ENCODE measurements at regions not wholly inside any gene's neighbourhood (a gene's known extent, or its start where the extent isn't known, plus 50 kb on each side); places are given as distances from the start of the nearest gene placed in this dataset.

DNA sequence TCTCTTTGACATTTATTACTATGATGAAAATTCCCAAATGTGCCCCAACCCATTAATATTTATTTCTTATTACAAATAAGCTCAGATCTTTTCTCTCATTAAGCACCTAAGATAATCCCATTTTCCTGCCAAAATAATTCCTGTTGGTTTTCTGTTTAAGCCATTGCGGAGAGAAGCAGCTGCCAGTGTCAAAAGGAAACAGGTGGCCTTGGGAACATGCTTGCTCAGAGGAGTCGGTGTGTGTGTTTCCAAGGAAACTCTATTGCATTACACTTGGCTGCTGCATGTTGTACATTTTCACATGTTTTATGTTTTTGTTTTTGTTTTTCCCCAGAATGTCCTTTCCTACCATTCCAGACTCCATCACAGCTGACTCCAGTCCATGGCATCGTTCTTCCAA lies 56.4 kb downstream of the CD24 start:
- no peak for DNase-seq (ENCODE audit: low spot score)

DNA sequence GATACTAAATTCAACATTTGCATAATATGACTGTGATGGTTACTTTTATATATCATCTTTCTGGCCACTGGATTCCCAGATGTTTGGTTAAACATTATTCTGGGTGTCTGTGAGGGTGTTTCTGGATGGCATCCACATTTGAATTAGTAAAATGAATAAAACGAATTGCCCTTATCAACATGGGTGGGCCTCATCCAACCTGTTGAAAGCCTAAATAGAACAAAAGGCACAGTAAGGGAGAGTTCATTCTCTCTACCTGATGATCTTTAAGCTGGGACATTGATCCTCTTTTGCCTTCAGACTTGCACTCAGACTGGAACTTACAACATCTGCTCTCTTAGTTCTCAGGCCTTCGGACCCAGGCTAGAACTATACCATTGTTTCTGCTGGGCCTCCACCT lies 57.6 kb downstream of the CD24 start:
- no peak for DNase-seq (ENCODE audit: low spot score)

DNA sequence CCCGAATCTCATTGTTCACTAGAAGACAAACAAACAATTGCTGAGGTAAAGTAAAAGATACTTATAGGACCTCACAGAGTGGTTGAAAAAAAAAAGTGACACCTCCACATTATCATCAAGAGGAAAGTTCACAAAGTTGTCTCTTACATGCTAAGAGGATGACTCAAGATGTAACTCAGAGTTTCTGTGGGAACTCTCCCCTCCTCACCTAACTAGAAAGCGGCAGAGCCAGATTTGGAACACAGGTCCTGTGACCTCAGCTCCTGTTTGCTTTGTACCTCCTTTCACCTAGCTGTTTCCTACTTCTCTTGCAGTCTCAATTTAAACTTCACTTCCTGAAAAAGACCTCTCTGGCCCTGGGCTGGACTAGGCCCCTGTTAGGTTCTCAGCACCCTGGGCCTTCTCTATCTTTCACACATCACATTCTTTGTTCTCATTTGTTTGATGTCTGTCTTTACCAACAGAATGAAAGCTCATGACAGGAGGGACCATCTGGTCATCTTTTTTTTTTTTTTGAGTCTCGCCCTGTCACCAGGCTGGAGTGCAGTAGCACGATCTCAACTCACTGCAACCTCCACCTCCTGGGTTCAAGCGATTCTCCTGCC lies 60.8 kb downstream of the CD24 start:
- DNase-seq (ENCODE audit: low spot score), result peak; percentile 53

DNA sequence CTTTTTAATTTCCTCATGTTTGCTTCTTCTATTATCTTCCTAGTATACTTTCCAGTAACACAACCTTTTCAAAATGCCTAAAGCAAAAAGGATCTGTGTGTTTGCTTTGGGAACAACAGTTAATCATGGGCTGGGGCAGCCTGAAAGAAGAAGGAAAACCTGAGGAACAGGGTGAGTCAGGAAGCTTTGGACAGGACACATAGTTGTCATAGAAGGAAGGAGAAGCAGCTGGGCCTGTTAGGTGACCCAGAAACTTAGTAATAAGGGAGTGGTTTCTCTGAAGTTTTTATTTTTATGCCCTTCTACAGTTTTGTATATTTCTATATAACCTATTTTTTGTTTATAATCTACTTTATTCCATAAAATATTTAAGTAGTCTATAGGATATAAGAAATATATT lies 61.4 kb downstream of the CD24 start:
- DNase-seq (ENCODE audit: low spot score), result peak; percentile 84

DNA sequence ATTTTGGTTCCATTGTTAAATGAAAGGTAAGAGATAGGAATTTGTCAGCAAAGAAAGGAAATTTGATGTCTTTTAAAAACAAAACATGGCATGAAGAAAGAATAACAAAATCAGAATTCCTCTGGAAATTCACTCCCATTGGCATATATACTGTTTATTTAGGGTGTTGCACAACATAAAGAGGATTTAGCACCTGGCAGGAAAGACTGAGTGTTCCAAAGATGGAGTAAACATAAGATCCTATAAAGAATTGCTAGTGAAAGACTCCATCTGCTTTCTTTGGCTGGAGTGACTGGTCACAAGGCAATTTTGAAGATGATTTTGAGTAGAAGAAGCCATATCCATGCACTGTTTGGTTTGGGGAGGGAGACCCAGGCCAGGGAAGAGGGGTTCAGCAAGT lies 62.4 kb downstream of the CD24 start:
- DNase-seq (ENCODE audit: low spot score), result no peak

GRCh38 chr6:106910999-106911949 lies 63.3 kb downstream of the CD24 start:
- peak; percentile 46 for DNase-seq (ENCODE audit: low spot score)

- DNase-seq (ENCODE audit: low spot score), result peak; percentile 81
Measured at GRCh38 chr6:106908386-106908840, 66.1 kb downstream of the CD24 start.

GRCh38 chr6:106907754-106908153 lies 66.8 kb downstream of the CD24 start:
- no peak for DNase-seq (ENCODE audit: low spot score)

DNA sequence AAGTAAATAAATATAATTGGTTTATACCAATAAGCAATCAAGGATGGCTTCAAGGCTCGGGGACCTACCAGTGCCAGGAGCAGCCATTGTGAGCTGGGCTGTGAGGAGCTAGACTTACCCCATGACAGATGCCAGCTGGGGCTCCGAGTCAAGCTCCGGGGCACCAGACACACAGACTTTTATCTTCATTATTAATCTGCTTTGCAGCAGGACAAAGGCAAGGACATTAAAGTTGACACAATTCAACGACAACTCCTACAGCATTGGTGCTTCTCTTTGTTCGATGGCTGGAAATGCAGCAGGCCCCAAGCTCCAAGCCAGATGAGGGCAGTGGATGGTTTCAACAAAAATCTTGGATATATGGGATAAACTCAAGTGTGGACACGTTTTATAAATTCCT lies 68.3 kb downstream of the CD24 start:
- no peak for DNase-seq (ENCODE audit: low spot score)

GRCh38 chr6:106903299-106903698 lies 71.2 kb downstream of the CD24 start:
- no peak for DNase-seq (ENCODE audit: low spot score)

DNA sequence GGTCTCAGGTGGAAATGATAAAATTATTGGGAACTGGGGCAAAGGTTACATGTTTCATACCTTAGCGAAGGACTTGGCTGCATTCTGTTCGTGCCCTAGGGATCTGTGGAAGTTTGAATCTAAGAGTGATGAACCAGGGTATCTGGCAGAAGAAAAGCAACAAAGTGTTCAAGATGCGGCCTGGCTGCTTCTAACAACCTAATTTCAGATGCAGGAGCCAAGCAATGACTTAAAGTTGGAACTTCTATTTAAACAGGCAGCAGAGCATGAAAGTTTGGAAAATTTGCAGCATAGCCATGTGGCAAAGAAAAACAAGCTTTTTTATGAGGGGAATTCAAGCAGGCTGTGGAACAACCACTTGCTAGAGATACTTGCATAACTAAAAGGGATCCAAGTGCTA lies 73.5 kb downstream of the CD24 start:
- no peak for DNase-seq (ENCODE audit: low spot score)

DNA sequence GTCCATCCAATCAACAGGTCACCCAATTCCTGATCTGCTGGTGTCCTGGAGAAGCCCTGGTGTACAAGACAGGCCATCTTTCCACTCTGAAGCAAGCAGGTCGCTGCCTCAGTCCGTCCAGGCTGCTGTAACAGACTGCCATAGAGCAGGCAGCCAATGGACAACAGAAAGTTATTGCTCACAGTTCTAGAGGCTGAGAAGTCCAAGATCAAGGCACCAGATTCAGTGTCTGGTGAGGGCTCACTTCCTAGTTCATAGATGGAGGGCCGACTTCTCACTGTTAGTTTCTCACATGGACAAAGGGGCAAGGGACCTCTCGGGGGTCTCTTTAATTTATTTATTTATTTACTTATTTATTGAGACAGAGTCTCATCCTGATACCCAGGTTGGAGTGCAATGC lies 74.8 kb downstream of the CD24 start:
- no peak for DNase-seq (ENCODE audit: low spot score)

DNA sequence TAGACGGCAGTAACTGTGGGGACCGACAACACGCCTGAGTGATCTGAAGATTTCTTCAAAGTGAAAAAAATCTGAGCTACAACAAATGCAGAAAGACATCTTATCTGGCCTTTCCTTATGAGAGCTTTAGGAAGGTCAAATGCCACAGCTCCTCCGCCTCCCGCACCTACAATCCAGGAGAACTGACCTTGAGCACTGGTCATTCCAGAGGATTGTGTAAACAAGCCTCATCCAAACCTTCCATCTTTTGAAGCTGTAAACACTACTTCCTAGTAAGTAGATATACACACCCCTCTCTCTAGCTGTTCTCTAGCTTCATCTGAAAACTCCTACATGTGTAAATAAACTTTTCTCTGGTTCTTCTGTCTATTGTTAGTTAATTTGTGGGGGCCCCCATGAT lies 76.9 kb downstream of the CD24 start:
- no peak for DNase-seq (ENCODE audit: low spot score)

GRCh38 chr6:106895703-106896040 lies 78.9 kb downstream of the CD24 start:
- no peak for DNase-seq (ENCODE audit: low spot score)

DNA sequence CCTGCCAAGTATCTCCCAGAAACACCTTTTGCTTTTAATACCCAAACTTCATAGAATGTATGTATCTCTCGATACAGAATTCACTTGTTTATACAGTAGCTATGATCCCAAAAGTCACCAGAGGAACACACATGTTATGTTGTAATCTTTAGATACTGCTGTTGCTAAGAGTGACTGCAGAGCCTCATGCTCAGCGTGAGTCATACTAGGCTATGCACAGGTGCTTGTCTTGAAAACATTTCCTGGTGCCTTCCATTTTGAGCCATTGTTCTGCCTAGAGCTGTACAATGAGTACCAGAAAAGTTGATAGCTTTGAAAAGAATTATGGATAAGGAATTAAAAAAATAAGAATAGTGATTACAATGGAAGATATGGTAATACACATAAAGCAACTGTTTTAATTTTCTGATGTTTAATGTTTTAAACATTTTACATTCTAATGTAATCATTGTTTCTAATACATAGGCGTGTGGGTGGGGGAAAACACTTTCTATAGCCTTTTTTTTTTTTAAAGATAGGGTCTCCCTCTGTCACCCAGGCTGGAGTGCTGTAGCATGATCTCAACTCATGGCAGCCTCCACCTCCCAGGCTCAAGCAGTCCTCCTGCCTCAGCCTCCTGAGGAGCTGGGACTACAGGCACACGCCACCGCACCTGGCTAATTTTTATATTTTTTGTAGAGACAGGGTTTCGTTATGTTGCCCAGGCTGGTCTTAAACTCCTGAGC lies 79.4 kb downstream of the CD24 start:
- no peak for DNase-seq (ENCODE audit: low spot score)

DNA sequence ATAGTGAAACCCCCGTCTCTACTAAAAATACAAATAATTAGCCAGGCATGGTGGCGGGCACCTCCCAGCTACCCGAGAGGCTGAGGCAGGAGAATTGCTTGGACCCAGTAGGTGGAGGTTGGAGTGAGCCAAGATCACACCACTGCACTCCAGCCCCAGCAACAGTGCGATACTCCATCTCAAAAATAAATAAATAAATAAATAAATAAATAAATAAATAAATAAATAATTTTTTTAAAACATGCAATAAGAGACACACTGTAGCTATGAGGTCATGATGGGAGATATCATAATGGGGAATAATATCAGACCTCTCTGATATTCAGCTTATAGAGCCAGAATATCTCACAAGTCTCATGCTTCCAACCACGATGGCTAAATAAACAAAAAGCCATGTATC lies 82.3 kb downstream of the CD24 start:
- DNase-seq (ENCODE audit: low spot score), result no peak

DNA sequence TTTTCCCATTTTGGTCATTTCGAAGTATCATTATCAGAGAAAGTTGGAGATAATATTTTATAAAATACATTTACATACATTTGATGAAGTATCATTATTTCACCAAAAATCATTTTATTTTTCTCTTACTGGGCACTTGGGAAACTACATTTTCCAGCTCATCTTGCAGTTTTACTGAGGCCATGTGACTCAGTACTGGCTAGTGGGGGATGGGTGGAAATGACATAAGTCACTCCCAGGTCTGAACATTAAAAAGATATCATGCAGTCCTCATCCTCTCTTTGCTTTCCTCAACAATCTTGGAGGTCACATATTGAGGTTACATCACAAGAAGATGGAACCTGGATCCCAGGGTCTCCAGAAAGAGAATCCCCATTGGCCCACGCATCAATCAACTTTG lies 84.1 kb downstream of the CD24 start:
- no peak for DNase-seq (ENCODE audit: low spot score)

DNA sequence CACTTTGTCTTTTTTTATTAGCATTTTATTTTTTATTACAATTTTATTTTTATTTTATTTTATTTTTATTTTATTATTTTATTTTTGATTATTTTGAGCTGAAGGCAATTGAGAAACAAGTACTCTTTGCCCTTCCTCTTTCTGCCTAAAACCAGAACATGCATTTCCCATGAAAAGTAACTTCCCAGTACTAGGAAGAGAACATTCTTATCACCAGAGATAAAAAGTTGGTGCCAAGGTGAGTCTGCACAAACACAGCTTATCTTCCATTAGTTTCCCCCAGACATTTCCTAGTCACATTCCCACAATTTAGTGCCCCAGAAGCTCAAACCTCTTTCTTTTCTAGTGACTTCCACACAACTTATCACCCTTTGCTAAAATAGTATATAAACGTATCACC lies 84.8 kb downstream of the CD24 start:
- no peak for DNase-seq (ENCODE audit: low spot score)

DNA sequence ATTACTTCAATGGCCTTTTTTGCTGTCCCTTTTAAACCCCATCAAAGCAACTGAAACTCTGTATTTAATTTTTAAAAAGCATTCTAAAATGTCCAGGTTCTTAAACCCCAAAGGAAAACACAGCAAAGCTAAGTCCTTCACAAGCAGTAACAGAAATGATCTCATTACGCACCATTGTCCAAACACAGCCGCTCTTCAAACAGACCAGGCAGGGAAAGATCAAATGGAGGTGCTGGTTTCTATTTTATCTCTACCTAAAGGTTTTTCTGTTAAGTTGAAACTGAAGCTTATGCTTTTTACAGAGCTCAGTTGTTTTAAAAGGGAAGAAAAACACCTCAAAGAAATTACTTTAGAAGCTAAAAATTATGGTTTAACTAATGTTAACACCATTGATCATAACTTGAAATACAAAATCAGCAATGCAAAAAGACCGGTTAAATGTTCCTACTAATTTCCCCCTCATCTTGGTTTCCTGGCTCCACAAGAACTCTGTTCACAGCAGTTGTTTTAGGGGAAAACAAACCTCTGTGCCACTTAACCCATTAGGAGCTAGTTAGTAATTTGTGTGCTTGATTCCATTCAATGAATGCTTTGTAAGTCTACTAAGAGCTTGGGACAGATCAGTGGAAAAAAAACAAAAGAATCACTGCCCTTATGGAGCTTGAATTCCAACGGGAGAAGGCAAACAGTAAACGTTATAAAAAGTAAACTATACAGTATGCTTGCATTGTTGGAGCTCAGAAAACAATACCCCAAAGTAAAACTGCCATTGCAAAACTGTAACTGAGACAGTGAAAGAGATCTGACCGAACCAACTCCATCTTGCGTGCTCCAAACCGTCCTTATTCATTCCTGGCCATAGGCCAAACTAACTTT lies 87.4 kb downstream of the CD24 start:
- peak; percentile 58 for DNase-seq (ENCODE audit: low spot score)

DNA sequence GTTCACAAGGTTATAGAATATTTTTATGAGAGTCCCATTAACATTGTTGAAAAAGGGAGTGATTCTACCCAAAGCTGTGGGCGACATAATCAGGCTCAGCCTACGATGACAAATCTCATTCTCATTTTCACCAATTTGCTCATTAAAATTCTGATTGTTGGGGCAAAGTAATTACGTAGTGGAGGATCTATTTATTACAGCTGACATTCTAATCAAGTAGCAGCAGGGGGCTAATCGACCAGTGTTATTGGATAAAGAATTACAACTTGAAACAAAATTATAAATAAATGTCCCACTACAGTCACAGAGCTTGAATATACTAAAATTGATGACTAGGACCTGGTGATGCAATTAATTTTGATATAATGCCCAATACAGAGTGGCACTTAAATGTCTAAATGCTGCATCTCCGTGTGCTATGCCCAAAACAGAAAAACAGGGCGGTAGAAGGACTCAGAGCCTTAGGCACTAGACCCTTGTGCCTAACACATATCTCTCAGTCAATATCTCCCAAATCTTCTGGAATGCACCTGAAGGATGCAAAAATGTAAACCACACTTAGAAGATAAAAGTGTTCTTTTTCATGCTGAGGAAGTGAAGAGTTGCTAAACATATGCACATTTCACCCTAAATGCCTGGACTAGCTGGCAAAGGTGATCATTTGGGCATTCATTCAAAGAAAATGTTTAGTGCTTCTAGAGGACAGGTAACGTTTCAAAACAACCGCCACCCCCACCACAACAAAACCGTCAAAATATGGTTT lies 88.3 kb downstream of the CD24 start:
- DNase-seq (ENCODE audit: low spot score), result no peak

- DNase-seq (ENCODE audit: low spot score), result no peak
Measured at GRCh38 chr6:106885679-106886078, 88.8 kb downstream of the CD24 start.

Data from HT-29 (cell line).